HL-60 (cell line): ENCODE measurements at regions not wholly inside any gene's neighbourhood (a gene's known extent, or its start where the extent isn't known, plus 50 kb on each side); places are given as distances from the start of the nearest gene placed in this dataset.

ENCODE experiments used
- POLR2AphosphoS5 ChIP-seq: IDR thresholded peaks from 2 replicates; pipeline ENCODE4 v1.6.1; 2012; ENCODE audit warnings: low read depth
- TF ChIP-seq, protein P1 (sequence below): IDR thresholded peaks from one replicate; pipeline ENCODE4 v1.5.1; 2011; ENCODE audit warnings: low read length, control low read depth, inconsistent platforms; ENCODE audit not compliant: insufficient read depth

DNA sequence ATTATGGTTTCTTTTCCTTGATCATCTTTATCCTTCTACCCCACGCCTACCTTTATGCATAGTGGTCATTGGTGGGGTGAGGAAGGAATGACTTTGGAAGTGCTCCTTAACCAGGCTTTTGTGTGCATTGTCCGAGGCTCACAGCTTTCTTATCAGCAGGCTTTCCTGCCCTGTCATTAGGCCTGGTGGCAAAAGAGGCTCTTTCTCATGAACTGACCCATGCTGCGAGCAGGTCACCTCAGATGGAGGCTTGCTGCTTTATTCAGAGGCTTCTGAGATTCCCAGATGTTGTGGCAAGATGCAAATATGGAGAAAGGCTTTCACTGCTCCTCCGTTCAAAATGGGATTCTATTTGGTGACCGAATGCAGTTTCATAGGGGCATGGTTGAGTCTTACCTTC is 57.4 kb upstream of the DMRTA1 start:
- TF ChIP-seq, protein P1, sequence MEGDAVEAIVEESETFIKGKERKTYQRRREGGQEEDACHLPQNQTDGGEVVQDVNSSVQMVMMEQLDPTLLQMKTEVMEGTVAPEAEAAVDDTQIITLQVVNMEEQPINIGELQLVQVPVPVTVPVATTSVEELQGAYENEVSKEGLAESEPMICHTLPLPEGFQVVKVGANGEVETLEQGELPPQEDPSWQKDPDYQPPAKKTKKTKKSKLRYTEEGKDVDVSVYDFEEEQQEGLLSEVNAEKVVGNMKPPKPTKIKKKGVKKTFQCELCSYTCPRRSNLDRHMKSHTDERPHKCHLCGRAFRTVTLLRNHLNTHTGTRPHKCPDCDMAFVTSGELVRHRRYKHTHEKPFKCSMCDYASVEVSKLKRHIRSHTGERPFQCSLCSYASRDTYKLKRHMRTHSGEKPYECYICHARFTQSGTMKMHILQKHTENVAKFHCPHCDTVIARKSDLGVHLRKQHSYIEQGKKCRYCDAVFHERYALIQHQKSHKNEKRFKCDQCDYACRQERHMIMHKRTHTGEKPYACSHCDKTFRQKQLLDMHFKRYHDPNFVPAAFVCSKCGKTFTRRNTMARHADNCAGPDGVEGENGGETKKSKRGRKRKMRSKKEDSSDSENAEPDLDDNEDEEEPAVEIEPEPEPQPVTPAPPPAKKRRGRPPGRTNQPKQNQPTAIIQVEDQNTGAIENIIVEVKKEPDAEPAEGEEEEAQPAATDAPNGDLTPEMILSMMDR: no peak
- TF ChIP-seq POLR2AphosphoS5: no peak
